Transverse colon (tissue), 4 donors: ENCODE measurements at regions not wholly inside any gene's neighbourhood (a gene's known extent, or its start where the extent isn't known, plus 50 kb on each side); places are given as distances from the start of the nearest gene placed in this dataset.

ENCODE experiments used
- DNase-seq: peaks from one replicate; pipeline ENCODE4 v3.0.0-alpha.2; 2019
- H3K27ac ChIP-seq, 4 donors: fragments of 200-600 bp; sonication (generic); 2 replicates each; pipeline ENCODE4 v1.5.1; 2016 to 2018; ENCODE audit warnings: inconsistent platforms in 4 of 4
- H3K27me3 ChIP-seq: fragments of 200-600 bp; sonication (generic); 2 replicates; pipeline ENCODE4 v1.5.1; 2017; ENCODE audit warnings: inconsistent platforms
- H3K36me3 ChIP-seq, 4 donors: fragments of 200-600 bp; sonication (generic); 2 replicates each; pipeline ENCODE4 v1.5.1; 2017 to 2019; ENCODE audit warnings: inconsistent platforms in 4 of 4
- H3K4me1 ChIP-seq, 4 donors: fragments of 200-600 bp; sonication (generic); 2 replicates each; pipeline ENCODE4 v1.5.1; 2017 to 2020; ENCODE audit warnings: inconsistent platforms in 4 of 4
- H3K4me3 ChIP-seq, 4 donors: fragments of 200-600 bp; sonication (generic); 1 replicate in 1 of 4; 2 replicates in 3 of 4; pipeline versions ENCODE4 v1.5.1 to v1.6.1; 2017 to 2019; ENCODE audit warnings: inconsistent platforms in 4 of 4
- H3K9me3 ChIP-seq, 2 donors: fragments of 200-600 bp; sonication (generic); 2 replicates each; pipeline ENCODE4 v1.5.1; 2017 to 2019; ENCODE audit warnings: inconsistent platforms in 2 of 2
- CTCF ChIP-seq, 5 experiments: fragments of 200-600 bp in 3 of 5; fragments of 450-650 bp in 2 of 5; sonication (generic) in 3 of 5; IDR thresholded peaks; 1 replicate in 2 of 5; 2 replicates in 3 of 5; pipeline ENCODE4 v1.5.1; 2016 to 2017; ENCODE audit warnings: antibody characterized with exemption in 5 of 5, inconsistent platforms in 3 of 5, mild to moderate bottlenecking in 2 of 5, moderate library complexity in 1 of 5
- EP300 ChIP-seq: sonication (generic); formaldehyde crosslinking; IDR thresholded peaks from one replicate; pipeline ENCODE4 v1.6.1; 2017; ENCODE audit warnings: antibody characterized with exemption, low read depth
- POLR2A ChIP-seq: fragments of 450-650 bp; IDR thresholded peaks from one replicate; pipeline ENCODE4 v1.6.1; 2016; ENCODE audit warnings: antibody characterized with exemption, mild to moderate bottlenecking, moderate library complexity
- POLR2AphosphoS5 ChIP-seq, 3 donors: sonication (generic); formaldehyde crosslinking; IDR thresholded peaks; one replicate each; pipeline ENCODE4 v1.6.1; 2016; ENCODE audit warnings: antibody characterized with exemption in 3 of 3
- WGBS, 2 donors: methylation state at CpG; one replicate each; pipeline ENCODE4 v1.1.5; 2018; ENCODE audit warnings: low coverage in 1 of 2; 5-methylcytosine and 5-hydroxymethylcytosine counted together
- in situ Hi-C, 4 donors: fragments of 200-750 bp; cut with MboI; loops; one replicate each; pipeline versions ENCODE4 v1.15.0 to v1.15.1; 2017; ENCODE audit warnings: low sequenced_read_pairs in 3 of 4, low pct_ligation_motif_present in 1 of 4, low pct_unique_long_range_greater_than_20kb in 1 of 4
- intact Hi-C: fragments of 100-400 bp; cut with DNase I; formaldehyde crosslinking; loops from one replicate; pipeline ENCODE4 v1.15.1; 2023; ENCODE audit warnings: low total_unique reads

- no peak for DNase-seq
- H3K27ac ChIP-seq: no peak overlapping the region
- H3K9me3 ChIP-seq: no peaks in the 10 kb centered on the region
- WGBS, 2 donors: 63 to 81% methylated on average over 5 to 9 of the region's 9 CpGs
- no peak for TF ChIP-seq EP300
- TF ChIP-seq POLR2A: no peak
- no peak for TF ChIP-seq CTCF (IDR thresholded peaks at IDR 0.05)
- TF ChIP-seq POLR2AphosphoS5 (IDR thresholded peaks at IDR 0.05): no peak
- H3K4me3 ChIP-seq: no peak overlapping the region
- H3K36me3 ChIP-seq: no peaks in the 10 kb centered on the region
- intact Hi-C loops: no loop called here
- H3K4me1 ChIP-seq: no peaks in the 10 kb centered on the region
- in situ Hi-C loops: no loop called here
- H3K27me3 ChIP-seq: no peaks in the 10 kb centered on the region
Measured at GRCh38 chr2:71757351-71757750, 304.0 kb downstream of the DYSF start.

- no peak for TF ChIP-seq POLR2A
- no peak for TF ChIP-seq EP300
- no peak for TF ChIP-seq POLR2AphosphoS5 (IDR thresholded peaks at IDR 0.05)
- TF ChIP-seq CTCF (IDR thresholded peaks at IDR 0.05): no peak
- in situ Hi-C loops: no loop called here
- H3K4me1 ChIP-seq: no peaks in the 10 kb centered on the region
- no peak for DNase-seq
- H3K36me3 ChIP-seq: no peaks in the 10 kb centered on the region
- no peak overlapping the region for H3K4me3 ChIP-seq
- H3K27me3 ChIP-seq: no peaks in the 10 kb centered on the region
- no peak overlapping the region for H3K27ac ChIP-seq
- intact Hi-C loops: no loop called here
- H3K9me3 ChIP-seq: no peaks in the 10 kb centered on the region
- 57 to 71% methylated on average over 3 to 4 of the region's 4 CpGs for WGBS, 2 donors
Measured at GRCh38 chr2:71756280-71756906, 303.0 kb downstream of the DYSF start.

DNA sequence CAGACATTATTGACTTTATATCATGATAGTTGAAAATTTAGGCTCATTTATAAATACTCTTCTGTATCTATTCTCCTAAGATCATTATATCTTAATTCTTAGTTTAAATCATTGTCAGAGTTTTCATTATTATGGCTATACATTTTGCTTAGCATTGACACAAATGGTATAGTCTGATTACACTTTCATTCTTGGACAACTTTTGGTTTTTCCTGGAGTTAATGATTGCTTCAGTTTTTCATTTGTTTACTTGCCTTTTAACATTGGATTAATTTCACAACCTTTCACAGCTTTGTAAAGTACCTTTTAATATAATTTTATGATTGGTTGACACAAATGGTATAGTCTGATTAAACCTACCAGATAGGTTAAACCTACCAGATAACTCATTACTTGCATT is 298.2 kb downstream of the DYSF start:
- in situ Hi-C loops: no loop called here
- H3K27me3 ChIP-seq: no peaks in the 10 kb centered on the region
- no peak overlapping the region for H3K4me3 ChIP-seq
- no peak for DNase-seq
- H3K36me3 ChIP-seq: no peaks in the 10 kb centered on the region
- H3K4me1 ChIP-seq: peaks cover 4 to 18% (median 15%) of the 10 kb centered on the region in 4 donors
- H3K27ac ChIP-seq: no peak overlapping the region
- H3K9me3 ChIP-seq: no peaks in the 10 kb centered on the region
- TF ChIP-seq POLR2A (no peak), POLR2AphosphoS5 (IDR thresholded peaks at IDR 0.05) (no peak), CTCF (IDR thresholded peaks at IDR 0.05) (no peak), EP300 (no peak)
- intact Hi-C loops: no loop called here

GRCh38 chr2:71749671-71750101 is 296.3 kb downstream of the DYSF start:
- in situ Hi-C loops (no loop called here), intact Hi-C loops (no loop called here)
- no peak overlapping the region for H3K4me3 ChIP-seq
- H3K27me3 ChIP-seq: no peaks in the 10 kb centered on the region
- no peaks in the 10 kb centered on the region for H3K9me3 ChIP-seq
- no peaks in the 10 kb centered on the region for H3K36me3 ChIP-seq
- no peak overlapping the region for H3K27ac ChIP-seq
- DNase-seq: no peak
- peaks cover 5 to 19% (median 17%) of the 10 kb centered on the region in 4 donors for H3K4me1 ChIP-seq
- 50% methylated on average over 3 of the region's 3 CpGs; no CpG with 5 or more reads in 1 of the 2 donors for WGBS, 2 donors
- TF ChIP-seq CTCF (IDR thresholded peaks at IDR 0.05): no peak
